Endothelial cell of umbilical vein (primary cell): ENCODE measurements at regions not wholly inside any gene's neighbourhood (a gene's known extent, or its start where the extent isn't known, plus 50 kb on each side); places are given as distances from the start of the nearest gene placed in this dataset.

Experiments used
- BruUV-seq: library from RNA; stranded (reverse); fragments of 400-500 nt; replicated peaks from 2 replicates; lab custom pipeline; 2021; lab: Mats Ljungman, UMichigan
- CTCF ChIA-PET: fragments of 300-600, 350-600 bp; sonication (Branson Sonifier 250); formaldehyde crosslinking; loops from one replicate; lab custom pipeline; 2021; ENCODE audit warnings: antibody characterized with exemption, inconsistent platforms; lab: Charles Lee
- POLR2A ChIA-PET: fragments of 300-600, 350-600 bp; sonication (Branson Sonifier 250); formaldehyde crosslinking; loops from one replicate; lab custom pipeline; 2021; ENCODE audit warnings: antibody characterized with exemption, inconsistent platforms; lab: Charles Lee
- DNase-seq: peaks from one replicate; pipeline ENCODE4 v3.0.0-alpha.2; 2011; ENCODE audit warnings: low read depth, low spot score
- FAIRE-seq: peaks from 2 replicates; lab custom pipeline; 2011; peaks lifted over from hg19 to GRCh38; lab: Jason Lieb, UNC
- H2AFZ ChIP-seq: 2 replicates; pipeline ENCODE4 v1.6.0; 2012; ENCODE audit warnings: low read depth, low read length, control low read depth, inconsistent platforms
- H3K27ac ChIP-seq: 2 replicates; pipeline ENCODE4 v1.5.1; 2011; ENCODE audit warnings: low read depth, mild to moderate bottlenecking, control low read depth, low read length, moderate library complexity; ENCODE audit not compliant: insufficient read depth
- H3K27me3 ChIP-seq, 2 experiments: 2 replicates each; pipeline versions ENCODE4 v1.6.0 to v1.6.1; 2011; ENCODE audit warnings: low read length in 2 of 2, mixed read lengths in 1 of 2; ENCODE audit not compliant: control insufficient read depth in 2 of 2, insufficient read depth in 2 of 2
- H3K36me3 ChIP-seq, 2 experiments: 2 replicates in 1 of 2; 3 replicates in 1 of 2; pipeline ENCODE4 v1.5.1; 2011; ENCODE audit warnings: low read length in 2 of 2, mild to moderate bottlenecking in 1 of 2, moderate library complexity in 1 of 2; ENCODE audit not compliant: control insufficient read depth in 2 of 2, insufficient read depth in 2 of 2; ENCODE audit errors: extremely low read depth in 1 of 2
- H3K4me1 ChIP-seq: 3 replicates; pipeline ENCODE4 v1.5.1; 2011; ENCODE audit warnings: mild to moderate bottlenecking, low read length; ENCODE audit not compliant: control insufficient read depth, insufficient read depth; ENCODE audit errors: extremely low read depth
- H3K4me2 ChIP-seq: 2 replicates; pipeline ENCODE4 v1.6.1; 2011; ENCODE audit warnings: low read length, control low read depth, mixed read lengths; ENCODE audit not compliant: insufficient read depth
- H3K4me3 ChIP-seq, 3 experiments: fragments of 200-600 bp in 1 of 3; sonication (generic), shearing (Covaris generic) in 1 of 3; replicated peaks in 1 of 3; 2 replicates each; pipeline ENCODE4 v1.5.1; 2011 to 2016; ENCODE audit warnings: control low read depth in 3 of 3, low read length in 3 of 3, mild to moderate bottlenecking in 2 of 3, inconsistent platforms in 1 of 3, low read depth in 1 of 3, moderate library complexity in 1 of 3; ENCODE audit not compliant: insufficient read depth in 1 of 3
- H3K79me2 ChIP-seq: 2 replicates; pipeline ENCODE4 v1.6.0; 2012; ENCODE audit warnings: low read length, inconsistent platforms; ENCODE audit not compliant: control insufficient read depth, insufficient read depth
- H3K9ac ChIP-seq: replicated peaks from 2 replicates; pipeline ENCODE3; 2011; ENCODE audit warnings: low read length, control low read depth; ENCODE audit not compliant: insufficient read depth; ENCODE audit errors: extremely low read depth
- H3K9me1 ChIP-seq: replicated peaks from 3 replicates; pipeline ENCODE4 v1.6.0; 2011; ENCODE audit warnings: mild to moderate bottlenecking, low read length; ENCODE audit not compliant: control insufficient read depth, insufficient read depth; ENCODE audit errors: extremely low read depth
- H3K9me3 ChIP-seq: replicated peaks from 2 replicates; pipeline ENCODE4 v1.5.1; 2012; ENCODE audit warnings: low read length, inconsistent platforms; ENCODE audit not compliant: control insufficient read depth, insufficient read depth
- H4K20me1 ChIP-seq: replicated peaks from 2 replicates; pipeline ENCODE3; 2011; ENCODE audit warnings: mild to moderate bottlenecking, low read length; ENCODE audit not compliant: control insufficient read depth, insufficient read depth; ENCODE audit errors: extremely low read depth
- CTCF ChIP-seq, 2 donors: IDR thresholded peaks; 1 replicate in 1 of 2; 2 replicates in 1 of 2; pipeline ENCODE4 v1.5.1; 2011; ENCODE audit warnings: low read length in 2 of 2, mild to moderate bottlenecking in 2 of 2, moderate library complexity in 2 of 2, control low read depth in 1 of 2, inconsistent platforms in 1 of 2, low read depth in 1 of 2; ENCODE audit not compliant: insufficient read depth in 1 of 2; ENCODE audit errors: extremely low read depth in 1 of 2
- EZH2 ChIP-seq: IDR thresholded peaks from 2 replicates; pipeline ENCODE4 v1.6.1; 2012; ENCODE audit warnings: borderline replicate concordance, low read depth, mild to moderate bottlenecking, moderate library complexity, low read length, inconsistent platforms; ENCODE audit not compliant: severe bottlenecking
- FOS ChIP-seq: IDR thresholded peaks from 2 replicates; pipeline ENCODE4 v1.6.1; 2011; ENCODE audit warnings: mild to moderate bottlenecking, low read length, moderate library complexity, borderline replicate concordance; ENCODE audit not compliant: insufficient read depth
- GATA2 ChIP-seq: IDR thresholded peaks from 2 replicates; pipeline ENCODE4 v1.7.0; 2011; ENCODE audit warnings: low read depth, mild to moderate bottlenecking, moderate library complexity, mixed read lengths, low read length; ENCODE audit not compliant: insufficient read length, insufficient read depth
- JUN ChIP-seq: IDR thresholded peaks from 2 replicates; pipeline ENCODE4 v1.6.1; 2011; ENCODE audit warnings: borderline replicate concordance, low read depth; ENCODE audit not compliant: insufficient read length, insufficient read depth
- MAX ChIP-seq: IDR thresholded peaks from 2 replicates; pipeline ENCODE4 v1.6.1; 2011; ENCODE audit not compliant: insufficient read depth, insufficient read length
- MYC ChIP-seq: IDR thresholded peaks from one replicate; pipeline ENCODE4 v1.6.1; 2011; ENCODE audit warnings: mild to moderate bottlenecking, low read depth, low read length
- POLR2A ChIP-seq: IDR thresholded peaks from 2 replicates; pipeline ENCODE4 v1.6.1; 2012; ENCODE audit warnings: low read depth, mild to moderate bottlenecking, control low read depth, low read length
- POLR2AphosphoS5 ChIP-seq: IDR thresholded peaks from 2 replicates; pipeline ENCODE4 v1.6.1; 2012; ENCODE audit warnings: low read depth, mild to moderate bottlenecking, control low read depth, low read length, moderate library complexity; ENCODE audit not compliant: insufficient read depth
- dilution Hi-C: fragments of 300-500 bp; cut with MboI; formaldehyde crosslinking; loops from one replicate; pipeline ENCODE4 v1.15.0; 2019; ENCODE audit warnings: low sequenced_read_pairs; ENCODE audit not compliant: extremely low pct_ligation_motif_present
- intact Hi-C: fragments of 100-400 bp; cut with micrococcal nuclease; formaldehyde crosslinking; loops from one replicate; pipeline ENCODE4 v1.10.0; 2022

- H3K9me3 ChIP-seq, result no peaks in the 10 kb centered on the region
- no peaks in the 10 kb centered on the region for H3K9me1 ChIP-seq
- H3K4me2 ChIP-seq, result no peak overlapping the region
- H2AFZ ChIP-seq, result no peak overlapping the region
- FAIRE-seq (no peak), DNase-seq (no peak)
- POLR2A ChIA-PET, result no interaction called here
- H3K36me3 ChIP-seq, result no peaks in the 10 kb centered on the region
- dilution Hi-C loops, result no loop called here
- no TSS peak for BruUV-seq
- no peak for TF ChIP-seq MAX
- TF ChIP-seq MYC, result no peak
- no peak for TF ChIP-seq CTCF (IDR thresholded peaks at IDR 0.05; ENCODE audit: extremely low read depth in 1 of 2, insufficient read depth in 1 of 2, low read depth in 1 of 2, low read length in 2 of 2)
- no peak for TF ChIP-seq POLR2AphosphoS5
- no peak for TF ChIP-seq EZH2
- no peak for TF ChIP-seq JUN
- TF ChIP-seq GATA2, result no peak
- no peak for TF ChIP-seq POLR2A
- no peak for TF ChIP-seq FOS
- no peaks in the 10 kb centered on the region for H3K79me2 ChIP-seq
- H4K20me1 ChIP-seq, result no peaks in the 10 kb centered on the region
- intact Hi-C loops, result no loop called here
- no peak overlapping the region for H3K27ac ChIP-seq
- no peak overlapping the region for H3K4me3 ChIP-seq
- peaks cover 1 to 7% of the 10 kb centered on the region in 2 experiments for H3K27me3 ChIP-seq
- H3K4me1 ChIP-seq, result no peaks in the 10 kb centered on the region
- H3K9ac ChIP-seq, result no peak overlapping the region
- CTCF ChIA-PET, result interaction anchor here (0.6 to 1.1 kb wide), 5 partner anchors 14 to 262 kb away, joined by 3 to 5 read pairs (median 3); no protein-coding TSS in a partner anchor
Measured at GRCh38 chr6:53433951-53434285, 85.2 kb upstream of the ELOVL5 start.
